ENCODE measurements at regions not wholly inside any gene's neighbourhood (a gene's known extent, or its start where the extent isn't known, plus 50 kb on each side); places are given as distances from the start of the nearest gene placed in this dataset.

DNA sequence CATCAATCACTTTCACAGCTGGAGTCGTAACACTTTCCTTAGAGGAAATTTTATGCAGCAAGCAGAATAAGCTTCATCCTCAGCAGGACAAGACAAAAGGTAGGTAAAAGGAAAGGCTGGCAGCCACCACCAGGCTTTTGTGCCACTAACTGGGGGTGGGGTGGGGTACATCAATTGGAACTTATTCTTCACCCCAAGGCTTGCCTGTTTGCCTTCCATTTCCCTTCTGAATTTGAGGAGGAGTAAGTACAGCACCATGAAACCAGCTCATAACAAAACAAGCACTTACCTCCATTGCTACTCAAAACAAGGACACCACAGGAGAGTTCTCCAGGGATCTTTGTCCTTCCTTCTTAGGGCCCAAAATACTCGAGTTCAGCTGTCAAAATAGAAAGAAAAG, 296.8 kb downstream of the ARRDC4 start (continued):
- TF ChIP-seq ZNF551 (CRISPR knock-in tag; IDR thresholded peaks at IDR 0.05), result no peak

DNA sequence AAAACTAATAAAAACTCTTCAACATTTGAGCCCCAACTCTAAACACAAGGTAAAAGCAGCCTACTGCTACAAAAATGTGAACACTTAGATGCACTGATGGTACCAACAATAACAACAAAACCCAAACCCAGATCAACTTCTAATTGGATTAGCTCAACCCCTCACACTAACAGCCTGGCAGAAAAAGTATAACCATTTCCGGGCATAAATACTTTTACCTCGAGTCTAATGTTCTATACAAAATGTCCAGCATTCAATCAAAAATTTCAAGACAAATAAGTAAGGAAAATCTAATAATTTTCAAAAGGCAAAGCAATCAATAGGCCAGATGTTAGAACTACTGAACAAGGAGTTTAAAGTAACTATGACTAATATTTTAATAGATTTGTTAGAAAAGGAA, 303.3 kb downstream of the ARRDC4 start:
- no peak overlapping the region for H3K4me3 ChIP-seq
- POLR2A ChIA-PET, result no interaction called here
- no peaks in the 10 kb centered on the region for H3K79me2 ChIP-seq (ENCODE audit: control insufficient read depth, insufficient read depth, low read length)
- H2AFZ ChIP-seq (ENCODE audit: low read depth, low read length), result no peak overlapping the region
- H3K27me3 ChIP-seq (ENCODE audit: control insufficient read depth in 2 of 2, insufficient read depth in 2 of 2, low read length in 2 of 2), result no peaks in the 10 kb centered on the region
- ATAC-seq, result no peak
- H3K9me3 ChIP-seq (replicated peaks; ENCODE audit: control insufficient read depth, insufficient read depth, low read depth, low read length), result no peaks in the 10 kb centered on the region
- BruUV-seq (replicated peaks), result no TSS peak
- no peak overlapping the region for H3K4me2 ChIP-seq (ENCODE audit: insufficient read depth, low read length)
- WGBS (ENCODE audit: insufficient coverage, low coverage, missing lambda C conversion rate), result 8% methylated on average over 2 of the region's 2 CpGs
- H3K4me1 ChIP-seq (replicated peaks in 1 of 2; ENCODE audit: control insufficient read depth in 2 of 2, insufficient read depth in 2 of 2, low read length in 2 of 2), result no peaks in the 10 kb centered on the region
- CTCF ChIA-PET (ENCODE audit: low intra/inter-chr PET ratio), result no interaction called here
- intact Hi-C loops (cut with micrococcal nuclease) (no loop called here), in situ Hi-C loops (cut with MboI) (no loop called here)
- no peak for DNase-seq (ENCODE audit: extremely low read depth in 1 of 4, low spot score in 3 of 4)
- H4K20me1 ChIP-seq (replicated peaks; ENCODE audit: control insufficient read depth, insufficient read depth, low read length), result no peaks in the 10 kb centered on the region
- H3K9me1 ChIP-seq (ENCODE audit: control insufficient read depth, insufficient read depth, low read length), result no peaks in the 10 kb centered on the region
- H3K27ac ChIP-seq (ENCODE audit: extremely low read depth, low read depth, low read length), result no peak overlapping the region
- no peak overlapping the region for H3K9ac ChIP-seq (ENCODE audit: insufficient read depth in 1 of 2, low read depth in 2 of 2, low read length in 2 of 2)
- FAIRE-seq, result no peak
- H3K36me3 ChIP-seq (ENCODE audit: control insufficient read depth, insufficient read depth, low read length), result no peaks in the 10 kb centered on the region
- TF ChIP-seq SIN3A (IDR thresholded peaks at IDR 0.05; ENCODE audit: borderline replicate concordance in 2 of 2, control insufficient read depth in 1 of 2, low read depth in 2 of 2, low read length in 2 of 2) (no peak), ERF (CRISPR knock-in tag; IDR thresholded peaks at IDR 0.05) (no peak), EGR1 (conservative IDR thresholded peaks at IDR 0.05) (no peak), MTF1 (CRISPR knock-in tag; IDR thresholded peaks at IDR 0.05; ENCODE audit: borderline replicate concordance) (no peak), CSDE1 (IDR thresholded peaks at IDR 0.05) (no peak), ZC3H4 (CRISPR knock-in tag; IDR thresholded peaks at IDR 0.05; ENCODE audit: borderline replicate concordance) (no peak), ZNF778 (CRISPR knock-in tag; IDR thresholded peaks at IDR 0.05) (no peak), HCFC1 (IDR thresholded peaks at IDR 0.05; ENCODE audit: low read depth, low read length) (no peak)
- TF ChIP-seq, protein P1, sequence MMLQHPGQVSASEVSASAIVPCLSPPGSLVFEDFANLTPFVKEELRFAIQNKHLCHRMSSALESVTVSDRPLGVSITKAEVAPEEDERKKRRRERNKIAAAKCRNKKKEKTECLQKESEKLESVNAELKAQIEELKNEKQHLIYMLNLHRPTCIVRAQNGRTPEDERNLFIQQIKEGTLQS (IDR thresholded peaks at IDR 0.05), result no peak
- TF ChIP-seq, protein P1 (CRISPR knock-in tag; conservative IDR thresholded peaks at IDR 0.05), result no peak
- TF ChIP-seq, protein P2, sequence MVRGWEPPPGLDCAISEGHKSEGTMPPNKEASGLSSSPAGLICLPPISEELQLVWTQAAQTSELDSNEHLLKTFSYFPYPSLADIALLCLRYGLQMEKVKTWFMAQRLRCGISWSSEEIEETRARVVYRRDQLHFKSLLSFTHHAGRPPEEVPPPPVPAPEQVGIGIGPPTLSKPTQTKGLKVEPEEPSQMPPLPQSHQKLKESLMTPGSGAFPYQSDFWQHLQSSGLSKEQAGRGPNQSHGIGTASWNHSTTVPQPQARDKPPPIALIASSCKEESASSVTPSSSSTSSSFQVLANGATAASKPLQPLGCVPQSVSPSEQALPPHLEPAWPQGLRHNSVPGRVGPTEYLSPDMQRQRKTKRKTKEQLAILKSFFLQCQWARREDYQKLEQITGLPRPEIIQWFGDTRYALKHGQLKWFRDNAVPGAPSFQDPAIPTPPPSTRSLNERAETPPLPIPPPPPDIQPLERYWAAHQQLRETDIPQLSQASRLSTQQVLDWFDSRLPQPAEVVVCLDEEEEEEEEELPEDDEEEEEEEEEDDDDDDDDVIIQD (CRISPR knock-in tag; IDR thresholded peaks at IDR 0.05), result no peak
- TF ChIP-seq, protein P3, sequence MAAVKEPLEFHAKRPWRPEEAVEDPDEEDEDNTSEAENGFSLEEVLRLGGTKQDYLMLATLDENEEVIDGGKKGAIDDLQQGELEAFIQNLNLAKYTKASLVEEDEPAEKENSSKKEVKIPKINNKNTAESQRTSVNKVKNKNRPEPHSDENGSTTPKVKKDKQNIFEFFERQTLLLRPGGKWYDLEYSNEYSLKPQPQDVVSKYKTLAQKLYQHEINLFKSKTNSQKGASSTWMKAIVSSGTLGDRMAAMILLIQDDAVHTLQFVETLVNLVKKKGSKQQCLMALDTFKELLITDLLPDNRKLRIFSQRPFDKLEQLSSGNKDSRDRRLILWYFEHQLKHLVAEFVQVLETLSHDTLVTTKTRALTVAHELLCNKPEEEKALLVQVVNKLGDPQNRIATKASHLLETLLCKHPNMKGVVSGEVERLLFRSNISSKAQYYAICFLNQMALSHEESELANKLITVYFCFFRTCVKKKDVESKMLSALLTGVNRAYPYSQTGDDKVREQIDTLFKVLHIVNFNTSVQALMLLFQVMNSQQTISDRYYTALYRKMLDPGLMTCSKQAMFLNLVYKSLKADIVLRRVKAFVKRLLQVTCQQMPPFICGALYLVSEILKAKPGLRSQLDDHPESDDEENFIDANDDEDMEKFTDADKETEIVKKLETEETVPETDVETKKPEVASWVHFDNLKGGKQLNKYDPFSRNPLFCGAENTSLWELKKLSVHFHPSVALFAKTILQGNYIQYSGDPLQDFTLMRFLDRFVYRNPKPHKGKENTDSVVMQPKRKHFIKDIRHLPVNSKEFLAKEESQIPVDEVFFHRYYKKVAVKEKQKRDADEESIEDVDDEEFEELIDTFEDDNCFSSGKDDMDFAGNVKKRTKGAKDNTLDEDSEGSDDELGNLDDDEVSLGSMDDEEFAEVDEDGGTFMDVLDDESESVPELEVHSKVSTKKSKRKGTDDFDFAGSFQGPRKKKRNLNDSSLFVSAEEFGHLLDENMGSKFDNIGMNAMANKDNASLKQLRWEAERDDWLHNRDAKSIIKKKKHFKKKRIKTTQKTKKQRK (IDR thresholded peaks at IDR 0.05; ENCODE audit: borderline replicate concordance, low read depth, low read length), result no peak
